PC-9 (cell line): ENCODE measurements at regions not wholly inside any gene's neighbourhood (a gene's known extent, or its start where the extent isn't known, plus 50 kb on each side); places are given as distances from the start of the nearest gene placed in this dataset.
"Not testable (repeated sequence)": the region's sequence is repeated elsewhere in the genome, so short reads cannot be mapped to it uniquely, and the experiment has no call there.

ENCODE experiments used
- BruUV-seq: library from RNA; stranded (reverse); fragments of 400-500 nt; replicated peaks from 2 replicates; lab custom pipeline; 2021; lab: Mats Ljungman, UMichigan
- CTCF ChIA-PET: fragments of 300-600 bp; sonication (Branson Sonifier 250); formaldehyde crosslinking; loops from one replicate; lab custom pipeline; 2022; ENCODE audit warnings: antibody characterized with exemption; lab: Charles Lee
- POLR2A ChIA-PET: fragments of 300-600 bp; sonication (Branson Sonifier 250); formaldehyde crosslinking; loops from one replicate; lab custom pipeline; 2022; ENCODE audit warnings: antibody characterized with exemption; ENCODE audit not compliant: unreplicated experiment; lab: Charles Lee
- DNase-seq, 2 experiments: peaks; one replicate each; pipeline versions ENCODE4 v3.0.0 to v3.0.0-alpha.2; 2015 to 2022; ENCODE audit warnings: mixed read lengths in 1 of 2
- H2AFZ ChIP-seq: fragments of 200-600 bp; sonication (generic); 2 replicates; pipeline ENCODE4 v1.8.1; 2017; ENCODE audit warnings: antibody characterized with exemption
- H3F3A ChIP-seq: fragments of 200-600 bp; sonication (generic); 2 replicates; pipeline ENCODE4 v1.8.1; 2017; ENCODE audit warnings: antibody characterized with exemption, mild to moderate bottlenecking, low read depth; ENCODE audit not compliant: insufficient read depth
- H3K27ac ChIP-seq: fragments of 200-600 bp; sonication (generic); 2 replicates; pipeline ENCODE4 v1.6.1; 2016; ENCODE audit warnings: mixed run types
- H3K27me3 ChIP-seq: fragments of 200-600 bp; sonication (generic); 2 replicates; pipeline ENCODE4 v1.6.1; 2016; ENCODE audit warnings: low read depth, mixed run types; ENCODE audit not compliant: insufficient read depth
- H3K36me3 ChIP-seq: fragments of 200-600 bp; sonication (generic); 2 replicates; pipeline ENCODE4 v1.6.1; 2016; ENCODE audit warnings: low read depth, mixed run types
- H3K4me1 ChIP-seq: fragments of 200-600 bp; sonication (generic); replicated peaks from 2 replicates; pipeline ENCODE4 v1.6.1; 2016; ENCODE audit warnings: mixed run types; ENCODE audit not compliant: insufficient read depth
- H3K4me2 ChIP-seq: fragments of 200-600 bp; sonication (generic); 2 replicates; pipeline ENCODE4 v1.6.1; 2017; ENCODE audit warnings: mixed run types
- H3K4me3 ChIP-seq: fragments of 200-600 bp; sonication (generic); 2 replicates; pipeline ENCODE4 v1.6.1; 2016; ENCODE audit warnings: mixed run types
- H3K79me2 ChIP-seq: fragments of 200-600 bp; sonication (generic); 2 replicates; pipeline ENCODE4 v1.6.1; 2017; ENCODE audit warnings: low read depth, mixed run types
- H3K9me2 ChIP-seq: fragments of 200-600 bp; sonication (generic); 2 replicates; pipeline ENCODE4 v1.8.1; 2017; ENCODE audit warnings: mild to moderate bottlenecking; ENCODE audit not compliant: insufficient read depth
- H3K9me3 ChIP-seq: fragments of 200-600 bp; sonication (generic); 2 replicates; pipeline ENCODE4 v1.8.1; 2016; ENCODE audit warnings: low read depth; ENCODE audit not compliant: insufficient read depth
- H4K20me1 ChIP-seq: fragments of 200-600 bp; sonication (generic); 2 replicates; pipeline ENCODE4 v1.8.1; 2017; ENCODE audit not compliant: insufficient read depth
- CTCF ChIP-seq: fragments of 200-600 bp; sonication (generic); conservative IDR thresholded peaks from 2 replicates; pipeline ENCODE4 v1.6.1; 2017; ENCODE audit warnings: mixed run types, antibody characterized with exemption, mild to moderate bottlenecking, moderate library complexity
- EZH2 ChIP-seq: fragments of 200-600 bp; sonication (generic); IDR thresholded peaks from 2 replicates; pipeline ENCODE4 v1.8.0; 2017; ENCODE audit warnings: antibody characterized with exemption, low read depth
- intact Hi-C: fragments of 100-400 bp; cut with micrococcal nuclease; formaldehyde crosslinking; loops from one replicate; pipeline ENCODE4 v1.10.0; 2022; ENCODE audit not compliant: unreplicated experiment

- peak overlapping the region; percentile 24; the same call in 1 of the 2 replicates for H3K4me2 ChIP-seq
- CTCF ChIA-PET, result no interaction called here
- H3F3A ChIP-seq, result peaks cover 10% of the 10 kb centered on the region; the same call in 1 of the 2 replicates
- peaks cover 4% of the 10 kb centered on the region; the same call in 1 of the 2 replicates for H3K9me3 ChIP-seq
- no peak for TF ChIP-seq EZH2
- TF ChIP-seq CTCF, result no peak
- H3K9me2 ChIP-seq, result no peaks in the 10 kb centered on the region
- H3K27ac ChIP-seq, result peak overlapping the region; percentile 35; the same call in 1 of the 2 replicates
- intact Hi-C loops, result loop anchor here (5.0 kb wide), 2 partner anchors 39 to 56 kb away; no protein-coding TSS in a partner anchor
- no TSS peak for BruUV-seq
- H3K79me2 ChIP-seq, result no peaks in the 10 kb centered on the region
- H3K4me3 ChIP-seq, result no peak overlapping the region
- H2AFZ ChIP-seq, result no peak overlapping the region
- no peaks in the 10 kb centered on the region for H3K36me3 ChIP-seq
- no peaks in the 10 kb centered on the region for H4K20me1 ChIP-seq
- no peaks in the 10 kb centered on the region for H3K27me3 ChIP-seq
- POLR2A ChIA-PET, result interaction anchor here (0.6 to 0.7 kb wide), 2 partner anchors 43 to 106 kb away, joined by 3 to 11 read pairs; no protein-coding TSS in a partner anchor
- peaks cover 35% of the 10 kb centered on the region for H3K4me1 ChIP-seq
- no peak for DNase-seq
Measured at GRCh38 chr5:115423051-115423450, 121.5 kb downstream of the FEM1C start.

GRCh38 chr5:115420812-115421211 is 123.8 kb downstream of the FEM1C start:
- H3K9me3 ChIP-seq, H2AFZ ChIP-seq, H3K27me3 ChIP-seq, BruUV-seq, H3K27ac ChIP-seq, H3K9me2 ChIP-seq, H3F3A ChIP-seq, H3K79me2 ChIP-seq, POLR2A ChIA-PET, H3K4me2 ChIP-seq, H4K20me1 ChIP-seq, DNase-seq, H3K4me3 ChIP-seq, H3K36me3 ChIP-seq: not testable (repeated sequence)
- intact Hi-C loops, result loop anchor here (5.0 kb wide), 2 partner anchors 41 to 54 kb away; no protein-coding TSS in a partner anchor
- peaks cover 35% of the 10 kb centered on the region for H3K4me1 ChIP-seq
- CTCF ChIA-PET, result interaction anchor here (0.7 kb wide), 1 partner anchor 13 kb away, joined by 11 read pairs; no protein-coding TSS in a partner anchor

GRCh38 chr5:115419846-115420585 is 123.6 kb upstream of the CCDC112 start:
- POLR2A ChIA-PET, result interaction anchor here (0.6 to 0.7 kb wide), 3 partner anchors 33 to 107 kb away, joined by 3 to 6 read pairs (median 6); no protein-coding TSS in a partner anchor
- BruUV-seq, result no TSS peak
- intact Hi-C loops, result loop anchor here (2.0 to 5.0 kb wide), 4 partner anchors 42 to 125 kb away; partner anchors contain the start of gene FEM1C
- Histone ChIP-seq H4K20me1 (no peaks in the 10 kb centered on the region), H3K4me1 (peaks cover 43% of the 10 kb centered on the region), H3K27me3 (no peaks in the 10 kb centered on the region), H3K9me2 (no peaks in the 10 kb centered on the region), H2AFZ (no peak overlapping the region), H3K4me3 (no peak overlapping the region), H3K27ac (peak overlapping the region; percentile 62), H3K9me3 (no peaks in the 10 kb centered on the region; the same call in 1 of the 2 replicates), H3F3A (peaks cover 15% of the 10 kb centered on the region; the same call in 1 of the 2 replicates), H3K79me2 (no peaks in the 10 kb centered on the region), H3K4me2 (peak overlapping the region; percentile 24), H3K36me3 (no peaks in the 10 kb centered on the region)
- CTCF ChIA-PET, result interaction anchor here (0.7 kb wide), 1 partner anchor 13 kb away, joined by 11 read pairs; no protein-coding TSS in a partner anchor
- TF ChIP-seq CTCF, result no peak
- no peak for TF ChIP-seq EZH2
- DNase-seq, result peak; percentile 53 to 89
